GM21360 (cell line): ENCODE measurements at regions not wholly inside any gene's neighbourhood (a gene's known extent, or its start where the extent isn't known, plus 50 kb on each side); places are given as distances from the start of the nearest gene placed in this dataset.

Experiments
- ATAC-seq: cut with Tn5 transposase; IDR thresholded peaks from one replicate; pipeline ENCODE4 v1.9.1; 2021; ENCODE audit warnings: mild to moderate bottlenecking, moderate library complexity; ENCODE audit not compliant: unreplicated experiment

DNA sequence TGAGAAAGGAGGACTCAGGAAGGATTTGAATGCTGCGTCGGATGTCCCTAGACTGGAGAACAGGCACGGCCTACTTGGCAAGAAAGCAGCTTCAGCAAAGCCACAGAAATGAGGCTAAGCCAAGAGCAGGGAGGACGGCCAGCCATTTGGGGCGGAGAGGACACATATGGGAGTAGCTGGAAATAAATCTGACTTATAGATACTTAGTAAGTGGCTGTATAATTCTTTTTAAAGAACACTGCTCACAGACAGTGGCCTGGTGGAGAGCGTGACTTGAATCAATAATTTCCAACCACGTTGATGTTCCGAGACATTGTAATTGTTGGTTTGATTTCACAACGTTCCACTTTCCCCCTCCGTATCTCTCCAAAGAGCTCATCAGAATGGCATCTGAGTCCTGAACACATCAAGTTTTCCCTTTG, 67.7 kb upstream of the JCAD start:
- ATAC-seq, result no peak

DNA sequence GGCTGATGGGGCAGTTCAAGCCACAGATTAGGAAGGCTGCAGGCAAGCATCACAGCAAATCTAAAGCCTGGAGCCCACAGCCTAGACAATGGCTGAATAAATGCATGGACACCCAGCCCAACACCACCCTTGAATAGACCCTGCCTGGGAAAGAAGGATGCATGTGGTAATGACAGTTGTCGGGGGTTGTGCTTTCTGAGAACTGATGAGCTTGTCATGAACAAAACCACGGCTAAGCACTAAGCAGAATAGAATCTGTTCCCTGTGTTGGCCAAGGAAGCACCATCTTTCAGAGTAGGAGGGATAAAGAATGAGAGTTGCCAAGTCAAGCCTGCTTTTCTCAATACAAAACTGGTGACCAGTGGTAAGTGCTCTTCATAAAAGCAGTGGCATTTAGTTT, 66.1 kb upstream of the JCAD start:
- ATAC-seq, result no peak

DNA sequence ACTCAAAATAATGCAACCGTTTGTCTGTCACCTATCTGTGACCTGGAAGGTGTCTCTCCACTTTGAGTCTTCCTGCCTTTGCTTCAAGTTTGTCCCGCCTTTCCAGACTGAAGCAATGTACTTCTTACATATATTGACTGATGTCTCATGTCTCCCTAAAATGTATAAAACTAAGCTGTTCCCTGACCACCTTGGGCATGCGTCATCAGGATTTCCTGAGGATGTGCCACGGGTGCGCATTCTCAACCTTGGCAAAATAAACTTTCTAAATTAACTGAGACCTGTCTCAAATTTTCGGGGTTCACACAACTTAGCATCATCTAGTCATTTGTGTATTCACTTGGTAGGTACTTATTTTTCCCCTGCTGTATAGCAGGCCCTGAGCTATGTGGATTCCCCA, 65.3 kb upstream of the JCAD start:
- no peak for ATAC-seq

DNA sequence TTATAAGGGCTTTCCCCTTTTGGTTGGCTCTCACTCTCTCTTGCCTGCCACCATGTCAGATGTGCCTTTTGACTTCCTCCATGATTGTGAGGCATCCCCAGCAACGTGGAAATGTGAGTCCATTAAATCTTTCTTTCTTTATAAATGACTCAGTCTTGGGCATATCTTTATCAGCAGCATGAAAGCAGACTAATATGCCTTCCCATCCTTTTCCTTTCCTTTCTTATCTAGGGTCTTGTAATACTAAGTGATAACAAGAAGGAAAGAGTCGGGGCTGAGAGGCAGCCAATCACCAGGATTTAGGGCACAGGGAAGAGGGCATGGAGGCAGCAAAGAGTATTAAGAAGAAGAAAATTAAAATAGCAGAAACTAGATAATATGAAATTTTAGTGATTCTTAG, 62.0 kb upstream of the JCAD start:
- ATAC-seq, result no peak

DNA sequence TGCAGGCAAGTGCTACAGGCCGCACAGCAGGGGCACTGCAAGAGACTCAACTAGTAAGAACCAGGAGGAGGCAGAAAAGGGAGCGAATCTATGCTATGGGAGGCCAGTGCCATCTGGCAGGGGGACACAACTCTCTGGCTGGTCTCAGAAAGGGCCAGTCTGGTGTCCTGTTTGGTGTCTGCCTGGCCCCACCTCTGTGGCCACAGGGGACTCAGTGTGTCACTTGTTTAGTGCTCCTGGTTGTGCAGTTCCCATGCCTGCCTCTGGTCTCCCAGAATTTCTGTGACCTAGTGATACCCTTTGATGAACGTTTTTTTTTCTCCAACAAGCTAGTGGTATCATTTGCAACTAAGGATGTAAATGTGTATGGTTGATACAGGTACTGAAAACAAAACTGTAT, 59.2 kb upstream of the JCAD start:
- ATAC-seq, result no peak

DNA sequence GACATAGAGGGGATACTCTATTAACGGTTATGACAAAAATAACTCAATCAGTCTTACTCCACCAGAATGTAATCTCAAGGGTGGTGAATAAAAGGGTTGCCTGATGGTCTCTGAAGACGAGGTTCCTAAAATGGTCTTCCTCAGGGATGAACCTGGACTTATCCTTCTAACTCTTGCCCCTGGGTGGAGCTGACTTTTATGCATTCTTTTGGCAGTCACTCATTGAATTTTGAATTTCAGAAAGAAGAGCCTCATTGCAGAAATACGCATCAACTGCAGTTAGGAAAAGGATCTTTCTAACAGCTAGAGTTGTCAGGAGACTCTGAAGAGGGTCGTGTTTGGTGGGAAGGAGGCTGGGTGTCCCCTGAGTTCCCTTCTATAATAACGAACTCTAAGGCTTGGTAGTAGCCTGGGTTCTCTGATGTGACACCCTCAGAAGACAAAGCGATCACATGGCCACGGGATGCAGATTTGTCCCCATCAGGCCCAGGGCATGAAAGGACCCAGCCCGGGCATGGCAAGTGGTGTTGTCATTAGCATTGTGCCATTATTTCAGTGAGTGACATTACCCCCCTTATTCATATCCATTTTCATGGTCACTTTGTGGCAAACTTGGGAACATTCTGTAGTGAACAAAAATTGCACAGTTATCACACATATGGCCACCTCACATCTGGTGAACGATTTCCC, 58.6 kb upstream of the JCAD start:
- no peak for ATAC-seq

DNA sequence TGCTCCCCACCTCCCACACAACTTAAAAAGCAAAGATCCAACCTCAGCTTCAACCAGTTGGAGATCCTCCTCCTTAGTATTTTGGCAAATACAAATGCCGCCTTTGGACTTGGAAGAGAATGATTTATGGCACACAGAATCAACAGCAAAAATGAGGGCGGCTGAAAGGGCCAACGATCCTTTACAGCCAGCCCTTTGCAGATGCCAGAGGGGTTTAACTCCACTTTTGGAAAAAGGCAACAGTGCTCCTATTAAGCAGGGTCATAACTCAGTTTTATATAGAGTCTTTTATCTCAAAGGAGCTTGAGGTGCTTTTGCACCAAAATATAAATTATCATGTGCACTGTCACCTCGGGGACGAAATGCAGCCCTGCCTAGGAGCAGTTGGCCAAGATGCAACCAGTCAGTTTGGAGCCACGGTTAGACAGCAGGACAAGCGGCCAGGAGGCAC, 56.7 kb upstream of the JCAD start:
- no peak for ATAC-seq

DNA sequence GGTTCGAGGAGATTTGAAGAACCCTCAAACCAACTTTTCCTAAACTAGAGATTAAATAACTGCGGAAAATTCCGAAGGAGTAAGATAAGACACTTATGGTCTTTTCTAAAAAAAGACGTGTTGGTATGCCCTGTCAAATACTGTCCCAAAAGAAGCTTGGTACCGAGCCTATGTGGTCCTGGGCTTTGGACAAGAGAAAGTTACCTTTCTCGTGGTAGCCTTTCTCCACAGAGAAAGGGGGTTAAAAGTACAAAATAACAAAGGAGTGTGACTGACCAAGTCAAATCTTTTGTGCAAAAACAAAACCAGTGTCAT, 56.2 kb upstream of the JCAD start:
- no peak for ATAC-seq

DNA sequence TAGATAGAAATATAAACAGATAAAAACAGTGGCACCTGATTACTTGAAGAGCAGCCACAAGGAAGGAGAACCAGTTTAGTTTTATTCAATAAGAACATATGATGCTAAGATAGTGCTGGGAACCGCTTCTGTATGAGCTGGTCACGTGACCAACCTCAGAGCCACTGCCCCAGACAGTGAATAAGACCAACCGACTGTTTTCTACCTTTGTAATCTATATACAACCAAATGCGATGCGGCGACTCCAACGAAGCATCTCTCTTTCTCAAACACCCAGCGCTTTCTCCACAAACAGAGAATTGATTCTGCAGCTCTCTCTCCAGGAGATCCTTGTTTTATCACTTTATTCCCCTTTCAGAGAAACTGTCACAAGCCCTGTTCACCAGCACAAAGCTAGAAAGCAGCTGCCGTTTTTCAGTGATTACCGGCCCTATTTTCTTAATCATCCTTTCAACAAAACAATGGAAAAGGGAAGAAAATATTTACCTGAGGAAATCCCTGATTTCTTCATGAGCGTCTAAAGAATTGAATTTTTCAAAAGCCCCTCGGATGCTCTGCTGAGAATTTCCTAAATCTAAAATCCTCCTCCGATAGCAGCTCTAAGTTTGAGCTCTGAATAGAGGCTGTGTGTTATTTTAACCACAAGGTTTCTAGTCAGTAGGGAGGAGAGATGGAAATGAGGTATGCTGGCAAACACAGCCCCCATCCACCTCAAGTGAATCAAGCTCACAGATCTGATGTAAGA, 55.7 kb upstream of the JCAD start:
- ATAC-seq, result no peak

DNA sequence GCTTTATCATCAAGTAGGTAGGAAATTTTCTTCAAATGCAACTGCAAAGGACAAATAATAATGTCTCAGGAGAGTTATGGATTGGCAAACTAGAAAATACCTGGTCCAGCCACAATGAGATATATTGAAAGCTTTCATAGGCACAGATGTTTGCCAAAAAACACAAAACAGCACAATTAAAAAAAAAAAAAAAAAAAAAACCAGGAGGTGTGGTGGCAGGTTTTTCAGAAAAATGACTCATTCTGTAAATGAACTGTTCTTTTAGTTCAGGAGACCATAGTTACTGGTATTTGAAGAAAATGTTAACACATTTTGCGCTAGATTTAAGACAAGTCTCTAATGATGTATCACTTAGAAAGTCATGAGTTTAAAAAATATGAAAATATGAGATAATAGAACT, 55.0 kb upstream of the JCAD start:
- no peak for ATAC-seq

DNA sequence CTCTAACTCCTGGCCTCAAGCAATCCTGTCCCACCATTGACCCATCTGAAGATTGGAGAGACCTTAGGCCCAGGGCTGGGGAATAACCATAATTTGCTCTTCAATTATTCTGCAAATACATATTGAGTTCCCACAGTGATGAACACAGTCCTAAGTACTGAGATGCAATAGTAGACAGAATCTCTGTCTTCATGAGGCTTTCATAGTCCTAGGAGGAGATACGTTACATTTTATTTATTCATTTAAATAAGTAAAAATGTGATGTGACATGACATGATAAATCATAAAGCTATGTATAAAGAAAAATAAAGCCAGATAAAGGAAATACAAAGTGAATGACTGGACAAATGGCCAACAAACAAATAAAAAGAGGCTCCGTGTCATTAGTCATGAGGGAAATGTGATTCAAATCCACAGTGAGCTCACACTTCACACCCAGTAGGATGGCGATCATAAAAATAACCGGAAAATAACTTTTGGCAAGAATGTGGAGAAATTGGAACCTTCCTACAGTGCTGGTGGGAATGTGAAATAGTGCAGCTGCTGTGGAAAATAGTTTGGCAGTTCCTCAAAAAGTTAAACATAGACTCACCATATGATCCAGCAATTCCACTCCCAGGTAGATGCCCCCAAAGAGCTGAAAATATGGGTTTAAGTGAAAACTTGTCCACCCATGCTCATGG, 52.1 kb upstream of the JCAD start:
- ATAC-seq, result no peak
